ENCODE measurements at regions not wholly inside any gene's neighbourhood (a gene's known extent, or its start where the extent isn't known, plus 50 kb on each side); places are given as distances from the start of the nearest gene placed in this dataset.
A peak's percentile ranks its signal among the peaks of the same experiment; 100 is the strongest.

DNA sequence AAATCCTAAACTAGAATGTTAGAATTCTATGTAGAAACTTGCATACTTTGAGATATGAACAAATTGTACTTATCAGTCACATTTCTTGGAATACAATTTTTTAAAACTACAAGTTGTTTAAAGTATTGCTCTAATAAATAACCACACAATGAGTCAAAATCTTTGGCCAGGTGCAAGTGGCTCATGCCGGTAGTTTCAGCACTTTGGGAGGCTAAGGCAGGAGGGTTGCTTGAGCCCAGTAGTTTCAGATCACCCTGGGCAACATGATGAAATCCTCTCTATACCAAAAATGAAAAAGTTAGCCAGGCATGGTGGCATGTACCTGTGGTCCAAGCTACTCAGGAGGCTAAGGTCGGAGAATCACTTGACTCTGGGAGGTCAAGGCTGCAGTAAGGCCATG lies 257.8 kb downstream of the COX7C start:
- DNase-seq (no peak), ATAC-seq (no peak)
- TF ChIP-seq, protein P1, sequence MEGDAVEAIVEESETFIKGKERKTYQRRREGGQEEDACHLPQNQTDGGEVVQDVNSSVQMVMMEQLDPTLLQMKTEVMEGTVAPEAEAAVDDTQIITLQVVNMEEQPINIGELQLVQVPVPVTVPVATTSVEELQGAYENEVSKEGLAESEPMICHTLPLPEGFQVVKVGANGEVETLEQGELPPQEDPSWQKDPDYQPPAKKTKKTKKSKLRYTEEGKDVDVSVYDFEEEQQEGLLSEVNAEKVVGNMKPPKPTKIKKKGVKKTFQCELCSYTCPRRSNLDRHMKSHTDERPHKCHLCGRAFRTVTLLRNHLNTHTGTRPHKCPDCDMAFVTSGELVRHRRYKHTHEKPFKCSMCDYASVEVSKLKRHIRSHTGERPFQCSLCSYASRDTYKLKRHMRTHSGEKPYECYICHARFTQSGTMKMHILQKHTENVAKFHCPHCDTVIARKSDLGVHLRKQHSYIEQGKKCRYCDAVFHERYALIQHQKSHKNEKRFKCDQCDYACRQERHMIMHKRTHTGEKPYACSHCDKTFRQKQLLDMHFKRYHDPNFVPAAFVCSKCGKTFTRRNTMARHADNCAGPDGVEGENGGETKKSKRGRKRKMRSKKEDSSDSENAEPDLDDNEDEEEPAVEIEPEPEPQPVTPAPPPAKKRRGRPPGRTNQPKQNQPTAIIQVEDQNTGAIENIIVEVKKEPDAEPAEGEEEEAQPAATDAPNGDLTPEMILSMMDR (IDR thresholded peaks at IDR 0.05), result no peak
- Histone ChIP-seq H3K9me3 (no peaks in the 10 kb centered on the region), H3K4me1 (no peaks in the 10 kb centered on the region), H3K27ac (no peak overlapping the region), H3K27me3 (ENCODE audit: insufficient read depth in 3 of 3, low read length in 2 of 3) (no peaks in the 10 kb centered on the region), H3K36me3 (ENCODE audit: insufficient read depth in 1 of 2, low read depth in 1 of 2) (no peaks in the 10 kb centered on the region), H3K4me3 (no peak overlapping the region)
- 86 to 96% (median 90%) methylated on average over 2 of the region's 2 CpGs for WGBS, 3 donors
- intact Hi-C loops (cut with DNase I), result no loop called here

DNA sequence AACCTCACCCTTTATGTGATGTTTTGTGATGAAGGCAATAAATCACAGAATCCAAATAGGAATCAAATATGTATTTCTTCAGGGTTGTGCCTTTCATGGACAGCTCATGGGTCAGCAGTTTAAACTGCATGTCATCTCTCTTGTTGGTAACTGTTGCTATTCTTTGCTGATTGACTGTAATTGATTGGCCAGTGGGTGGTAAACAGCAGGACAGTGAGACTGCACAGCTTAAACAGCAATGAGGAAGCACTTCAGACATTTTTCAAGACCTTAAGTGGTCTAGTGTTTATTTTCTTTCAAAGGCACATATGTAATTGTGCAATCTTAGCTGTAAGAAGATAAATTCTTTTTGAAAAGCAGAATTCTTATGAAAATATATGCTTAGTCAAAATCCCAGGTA lies 260.5 kb downstream of the COX7C start:
- no peaks in the 10 kb centered on the region for H3K36me3 ChIP-seq (ENCODE audit: insufficient read depth in 1 of 2, low read depth in 1 of 2)
- intact Hi-C loops (cut with DNase I), result no loop called here

DNA sequence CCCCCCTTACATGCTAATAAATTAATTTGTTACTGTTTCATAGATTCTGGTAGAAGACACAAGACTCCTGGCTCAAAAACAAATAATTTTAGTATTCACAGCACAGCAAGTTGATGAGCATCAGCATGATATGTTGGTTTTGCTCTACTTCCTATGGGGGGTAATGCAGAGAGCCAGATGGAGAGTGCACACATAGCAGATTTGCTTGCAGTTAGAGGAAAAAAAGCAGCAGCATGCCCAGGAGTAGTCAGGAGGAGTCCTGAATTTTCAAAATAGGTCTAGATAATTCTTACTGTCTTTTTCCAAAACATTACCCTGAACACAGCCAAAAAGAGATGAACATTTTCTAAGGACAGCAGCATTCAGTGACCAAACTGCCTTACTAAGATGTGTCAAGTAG lies 261.3 kb downstream of the COX7C start:
- intact Hi-C loops (cut with DNase I), result no loop called here
- ATAC-seq (no peak), DNase-seq (no peak)
- Histone ChIP-seq H3K4me1 (no peaks in the 10 kb centered on the region), H3K27ac (no peak overlapping the region), H3K27me3 (ENCODE audit: insufficient read depth in 3 of 3, low read length in 2 of 3) (no peaks in the 10 kb centered on the region), H3K9me3 (no peaks in the 10 kb centered on the region), H3K4me3 (no peak overlapping the region), H3K36me3 (ENCODE audit: insufficient read depth in 1 of 2, low read depth in 1 of 2) (no peaks in the 10 kb centered on the region)
- TF ChIP-seq, protein P1 (IDR thresholded peaks at IDR 0.05), result no peak

More for the DNA sequence above, 260.5 kb downstream of the COX7C start:
- H3K27me3 ChIP-seq (ENCODE audit: insufficient read depth in 3 of 3, low read length in 2 of 3), result no peaks in the 10 kb centered on the region
- no peak overlapping the region for H3K4me3 ChIP-seq
- TF ChIP-seq, protein P1 (IDR thresholded peaks at IDR 0.05), result no peak
- H3K4me1 ChIP-seq, result no peaks in the 10 kb centered on the region
- H3K9me3 ChIP-seq, result no peaks in the 10 kb centered on the region
- no peak for ATAC-seq
- DNase-seq, result no peak
- no peak overlapping the region for H3K27ac ChIP-seq

DNA sequence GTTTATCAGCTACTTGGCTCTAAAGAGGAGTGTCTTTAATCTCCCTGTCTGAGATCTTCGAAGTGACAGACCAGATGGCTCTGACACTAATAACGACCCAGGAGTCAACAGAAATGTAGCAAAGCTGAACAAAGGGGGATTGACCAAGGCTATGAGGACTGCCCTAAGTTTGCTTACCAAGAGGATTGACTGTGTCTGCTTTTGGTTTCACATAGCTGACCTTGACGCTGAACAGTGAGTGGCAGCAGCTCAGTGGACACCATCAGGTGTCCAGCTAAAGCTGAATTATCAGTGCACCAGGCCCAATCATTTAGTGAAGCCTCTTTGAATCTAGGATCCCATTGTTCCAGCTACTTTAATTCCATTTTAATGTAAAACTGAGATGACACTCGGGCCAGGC lies 262.6 kb downstream of the COX7C start:
- no peak overlapping the region for H3K27ac ChIP-seq
- no peak overlapping the region for H3K4me3 ChIP-seq
- no peaks in the 10 kb centered on the region for H3K36me3 ChIP-seq (ENCODE audit: insufficient read depth in 1 of 2, low read depth in 1 of 2)
- intact Hi-C loops (cut with DNase I), result loop anchor here in 1 of 2 donors (2.0 to 5.0 kb wide), 2 partner anchors 87 to 132 kb away; no protein-coding TSS in a partner anchor
- H3K27me3 ChIP-seq (ENCODE audit: insufficient read depth in 3 of 3, low read length in 2 of 3), result no peaks in the 10 kb centered on the region
- no peaks in the 10 kb centered on the region for H3K9me3 ChIP-seq
- WGBS, 3 donors, result 52 to 61% (median 55%) methylated on average over 4 of the region's 4 CpGs
- TF ChIP-seq, protein P1 (IDR thresholded peaks at IDR 0.05), result no peak
- no peaks in the 10 kb centered on the region for H3K4me1 ChIP-seq
- DNase-seq, result no peak
- no peak for ATAC-seq

DNA sequence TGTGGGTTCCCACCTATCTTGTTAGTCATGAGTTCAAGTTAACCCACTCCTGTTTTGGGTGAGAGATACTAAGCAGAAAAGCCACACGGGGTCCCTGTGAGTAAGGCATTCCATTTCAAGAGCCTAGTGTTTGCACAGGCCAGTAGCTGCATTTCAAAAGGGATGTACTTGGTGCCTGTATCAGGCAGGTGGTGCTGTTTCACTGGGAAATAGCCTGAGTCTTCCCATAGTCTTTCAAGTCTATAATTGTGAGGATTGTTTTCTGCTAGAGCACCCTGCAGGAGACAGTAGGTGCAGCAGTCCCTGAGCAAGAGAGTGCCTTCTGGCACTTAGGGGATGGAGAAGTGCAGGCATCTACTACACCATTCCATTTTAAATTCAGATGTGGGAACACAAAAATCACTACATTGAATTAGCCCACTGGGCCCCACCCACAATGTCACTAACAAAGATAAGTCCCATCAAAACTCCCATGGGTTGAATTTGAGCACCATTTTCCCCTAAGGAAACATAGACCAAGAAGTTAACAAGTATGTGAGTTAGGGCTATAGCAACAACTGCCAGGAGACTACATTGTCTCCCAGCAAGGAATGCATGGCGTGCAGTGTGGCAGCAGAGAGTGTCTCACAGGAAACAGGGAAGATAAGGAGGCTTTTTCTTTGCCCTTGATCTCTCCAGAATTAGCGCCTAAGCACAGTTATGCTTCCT lies 263.2 kb downstream of the COX7C start:
- Histone ChIP-seq H3K27me3 (ENCODE audit: insufficient read depth in 3 of 3, low read length in 2 of 3) (no peaks in the 10 kb centered on the region), H3K27ac (no peak overlapping the region), H3K4me1 (no peaks in the 10 kb centered on the region), H3K9me3 (no peaks in the 10 kb centered on the region), H3K36me3 (ENCODE audit: insufficient read depth in 1 of 2, low read depth in 1 of 2) (no peaks in the 10 kb centered on the region), H3K4me3 (no peak overlapping the region)
- DNase-seq, result no peak
- intact Hi-C loops (cut with DNase I), result loop anchor here in 1 of 2 donors (2.0 to 5.0 kb wide), 2 partner anchors 86 to 132 kb away; no protein-coding TSS in a partner anchor
- 56 to 60% (median 57%) methylated on average over 3 of the region's 3 CpGs for WGBS, 3 donors
- TF ChIP-seq, protein P1 (IDR thresholded peaks at IDR 0.05), result peak; percentile 52
- peak; percentile 67 to 80 (median 76) for ATAC-seq
